DOHH2 (cell line): ENCODE measurements at regions not wholly inside any gene's neighbourhood (a gene's known extent, or its start where the extent isn't known, plus 50 kb on each side); places are given as distances from the start of the nearest gene placed in this dataset.

ENCODE experiments used
- H3F3A ChIP-seq: fragments of 200-600 bp; sonication (generic), shearing (Covaris generic); 2 replicates; pipeline ENCODE4 v1.6.0; 2016; ENCODE audit warnings: antibody characterized with exemption, mild to moderate bottlenecking; ENCODE audit not compliant: control insufficient read depth, insufficient read depth
- H3K27ac ChIP-seq: fragments of 200-600 bp; sonication (generic); 2 replicates; pipeline ENCODE4 v1.5.1; 2014; ENCODE audit warnings: low read depth, mild to moderate bottlenecking, low read length, moderate library complexity
- H3K27me3 ChIP-seq: fragments of 200-600 bp; sonication (generic); 2 replicates; pipeline ENCODE4 v1.6.1; 2014; ENCODE audit warnings: mild to moderate bottlenecking, low read length, mixed read lengths; ENCODE audit not compliant: control insufficient read depth
- H3K36me3 ChIP-seq: fragments of 200-600 bp; sonication (generic); 2 replicates; pipeline ENCODE4 v1.6.1; 2014; ENCODE audit warnings: mild to moderate bottlenecking, low read length, moderate library complexity, mixed read lengths; ENCODE audit not compliant: control insufficient read depth
- H3K4me1 ChIP-seq: fragments of 200-600 bp; sonication (generic); 2 replicates; pipeline ENCODE4 v1.6.1; 2014; ENCODE audit warnings: mild to moderate bottlenecking, low read length, mixed read lengths; ENCODE audit not compliant: control insufficient read depth
- H3K4me2 ChIP-seq: fragments of 200-600 bp; sonication (generic); 2 replicates; pipeline ENCODE4 v1.6.0; 2014; ENCODE audit warnings: mild to moderate bottlenecking, low read length, moderate library complexity
- H3K4me3 ChIP-seq: fragments of 200-600 bp; sonication (generic); 2 replicates; pipeline ENCODE4 v1.5.1; 2014; ENCODE audit warnings: mild to moderate bottlenecking, low read length, mixed read lengths
- H3K79me2 ChIP-seq: fragments of 200-600 bp; sonication (generic); 2 replicates; pipeline ENCODE4 v1.6.1; 2014; ENCODE audit warnings: mild to moderate bottlenecking, low read length, mixed read lengths; ENCODE audit not compliant: control insufficient read depth
- H3K9me2 ChIP-seq: fragments of 200-600 bp; sonication (generic); replicated peaks from 2 replicates; pipeline ENCODE4 v1.6.1; 2014; ENCODE audit warnings: mild to moderate bottlenecking, low read length, mixed read lengths; ENCODE audit not compliant: control insufficient read depth
- H3K9me3 ChIP-seq: fragments of 200-600 bp; sonication (generic); 2 replicates; pipeline ENCODE4 v1.6.1; 2014; ENCODE audit warnings: antibody characterized with exemption, low read length, mixed read lengths; ENCODE audit not compliant: control insufficient read depth, insufficient read depth
- H4K20me1 ChIP-seq: fragments of 200-600 bp; sonication (generic); 2 replicates; pipeline ENCODE4 v1.6.0; 2014; ENCODE audit warnings: low read depth, mild to moderate bottlenecking, antibody characterized with exemption, low read length, moderate library complexity; ENCODE audit not compliant: control insufficient read depth, insufficient read depth
- EZH2phosphoT487 ChIP-seq: fragments of 200-600 bp; sonication (generic); IDR thresholded peaks from 2 replicates; pipeline ENCODE4 v1.6.1; 2017; ENCODE audit warnings: borderline replicate concordance, mild to moderate bottlenecking, antibody characterized with exemption, low read length, moderate library complexity, mixed read lengths
- TF ChIP-seq, protein P1 (sequence below): fragments of 200-600 bp; sonication (generic); IDR thresholded peaks from one replicate; pipeline ENCODE4 v1.5.1; 2014; ENCODE audit warnings: antibody characterized with exemption, mild to moderate bottlenecking, low read depth, low read length; ENCODE audit not compliant: poor library complexity, severe bottlenecking

DNA sequence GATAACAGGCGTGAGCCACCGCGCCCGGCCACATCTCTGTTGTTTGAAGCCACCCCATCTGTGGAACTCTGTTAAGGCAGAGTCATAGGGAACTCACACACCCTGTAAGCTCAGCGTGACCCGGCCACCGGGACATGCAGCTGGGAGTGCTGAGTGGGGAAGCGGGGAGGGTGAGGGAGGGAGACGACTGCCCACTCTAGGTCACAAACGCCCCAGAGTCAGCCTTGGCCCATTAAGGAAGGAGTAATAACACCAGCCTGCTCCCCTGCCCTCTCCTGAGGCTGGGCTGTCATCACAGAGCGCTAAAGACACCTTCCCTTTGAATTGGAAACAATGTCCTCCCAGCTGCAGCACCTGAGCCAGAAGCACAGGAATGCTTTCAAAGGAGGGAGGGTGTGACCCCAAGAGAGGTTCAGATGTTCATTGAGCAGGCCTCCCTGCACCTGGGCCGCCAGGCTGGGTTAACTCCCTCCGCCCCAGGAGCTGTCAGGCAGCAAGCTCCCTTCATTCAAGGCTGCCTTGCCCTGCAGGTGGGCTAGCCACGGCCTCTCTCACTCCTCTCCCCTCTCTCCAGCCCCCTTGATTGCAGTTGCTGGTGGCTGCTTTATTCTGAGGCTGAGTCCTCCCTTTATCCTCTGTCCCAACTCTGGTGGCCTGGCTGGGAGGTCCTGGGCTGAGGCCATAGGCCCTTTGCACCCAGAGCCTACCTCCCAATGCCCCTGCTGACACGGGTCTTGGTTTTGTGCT is 77.2 kb upstream of the HPCAL1 start:
- no peak overlapping the region for H3K27ac ChIP-seq
- no peaks in the 10 kb centered on the region for H4K20me1 ChIP-seq
- H3K9me2 ChIP-seq = no peaks in the 10 kb centered on the region
- no peaks in the 10 kb centered on the region for H3K79me2 ChIP-seq
- TF ChIP-seq, protein P1, sequence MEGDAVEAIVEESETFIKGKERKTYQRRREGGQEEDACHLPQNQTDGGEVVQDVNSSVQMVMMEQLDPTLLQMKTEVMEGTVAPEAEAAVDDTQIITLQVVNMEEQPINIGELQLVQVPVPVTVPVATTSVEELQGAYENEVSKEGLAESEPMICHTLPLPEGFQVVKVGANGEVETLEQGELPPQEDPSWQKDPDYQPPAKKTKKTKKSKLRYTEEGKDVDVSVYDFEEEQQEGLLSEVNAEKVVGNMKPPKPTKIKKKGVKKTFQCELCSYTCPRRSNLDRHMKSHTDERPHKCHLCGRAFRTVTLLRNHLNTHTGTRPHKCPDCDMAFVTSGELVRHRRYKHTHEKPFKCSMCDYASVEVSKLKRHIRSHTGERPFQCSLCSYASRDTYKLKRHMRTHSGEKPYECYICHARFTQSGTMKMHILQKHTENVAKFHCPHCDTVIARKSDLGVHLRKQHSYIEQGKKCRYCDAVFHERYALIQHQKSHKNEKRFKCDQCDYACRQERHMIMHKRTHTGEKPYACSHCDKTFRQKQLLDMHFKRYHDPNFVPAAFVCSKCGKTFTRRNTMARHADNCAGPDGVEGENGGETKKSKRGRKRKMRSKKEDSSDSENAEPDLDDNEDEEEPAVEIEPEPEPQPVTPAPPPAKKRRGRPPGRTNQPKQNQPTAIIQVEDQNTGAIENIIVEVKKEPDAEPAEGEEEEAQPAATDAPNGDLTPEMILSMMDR = no peak
- no peak for TF ChIP-seq EZH2phosphoT487
- H3K27me3 ChIP-seq = peaks cover 3% of the 10 kb centered on the region; the same call in 1 of the 2 replicates
- H3K9me3 ChIP-seq = no peaks in the 10 kb centered on the region
- H3K4me1 ChIP-seq = peaks cover 4% of the 10 kb centered on the region; the same call in 1 of the 2 replicates
- H3K36me3 ChIP-seq = no peaks in the 10 kb centered on the region
- no peak overlapping the region for H3K4me3 ChIP-seq
- no peaks in the 10 kb centered on the region for H3F3A ChIP-seq
- no peak overlapping the region for H3K4me2 ChIP-seq

DNA sequence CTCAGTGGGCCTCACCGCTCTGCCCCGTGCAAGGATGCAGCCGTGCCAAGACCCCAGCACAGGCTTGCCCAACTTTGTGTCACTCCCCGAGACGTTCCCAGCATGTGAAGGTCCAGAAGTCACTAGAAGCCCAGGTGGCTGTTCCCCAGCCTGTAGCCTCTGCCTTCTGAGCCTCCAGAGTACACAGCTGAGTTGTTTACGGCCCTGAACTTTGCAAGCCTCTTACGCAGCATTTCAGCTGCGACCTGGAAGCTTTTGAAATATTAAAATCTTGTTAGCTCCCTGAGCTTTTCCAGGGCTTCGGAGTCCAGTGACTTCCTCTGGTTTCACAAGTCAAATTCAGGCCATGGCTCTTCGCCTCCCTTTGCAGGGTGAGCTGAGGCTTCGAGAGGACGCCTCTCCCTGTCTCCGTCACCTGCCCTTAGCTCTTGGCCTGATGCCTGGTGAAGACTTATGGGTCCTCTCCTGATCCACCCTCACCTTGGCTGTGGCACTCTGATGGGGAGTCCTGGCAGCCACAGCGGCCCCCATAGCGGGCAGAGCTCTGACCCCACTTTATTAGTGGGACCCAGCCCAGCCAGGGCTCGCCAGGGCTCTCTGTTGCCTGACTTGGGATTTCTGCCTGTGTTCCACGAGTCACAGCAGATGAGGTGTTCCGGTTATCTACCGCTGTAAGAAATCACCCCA is 76.5 kb upstream of the HPCAL1 start:
- Histone ChIP-seq H3K27ac (no peak overlapping the region), H3K4me3 (no peak overlapping the region), H3K27me3 (peaks cover 3% of the 10 kb centered on the region; the same call in 1 of the 2 replicates), H3K4me2 (no peak overlapping the region), H3K79me2 (no peaks in the 10 kb centered on the region), H3K9me2 (no peaks in the 10 kb centered on the region), H4K20me1 (no peaks in the 10 kb centered on the region), H3F3A (no peaks in the 10 kb centered on the region), H3K4me1 (peaks cover 4% of the 10 kb centered on the region; the same call in 1 of the 2 replicates), H3K9me3 (no peaks in the 10 kb centered on the region), H3K36me3 (no peaks in the 10 kb centered on the region)
- TF ChIP-seq, protein P1 = no peak
- no peak for TF ChIP-seq EZH2phosphoT487

DNA sequence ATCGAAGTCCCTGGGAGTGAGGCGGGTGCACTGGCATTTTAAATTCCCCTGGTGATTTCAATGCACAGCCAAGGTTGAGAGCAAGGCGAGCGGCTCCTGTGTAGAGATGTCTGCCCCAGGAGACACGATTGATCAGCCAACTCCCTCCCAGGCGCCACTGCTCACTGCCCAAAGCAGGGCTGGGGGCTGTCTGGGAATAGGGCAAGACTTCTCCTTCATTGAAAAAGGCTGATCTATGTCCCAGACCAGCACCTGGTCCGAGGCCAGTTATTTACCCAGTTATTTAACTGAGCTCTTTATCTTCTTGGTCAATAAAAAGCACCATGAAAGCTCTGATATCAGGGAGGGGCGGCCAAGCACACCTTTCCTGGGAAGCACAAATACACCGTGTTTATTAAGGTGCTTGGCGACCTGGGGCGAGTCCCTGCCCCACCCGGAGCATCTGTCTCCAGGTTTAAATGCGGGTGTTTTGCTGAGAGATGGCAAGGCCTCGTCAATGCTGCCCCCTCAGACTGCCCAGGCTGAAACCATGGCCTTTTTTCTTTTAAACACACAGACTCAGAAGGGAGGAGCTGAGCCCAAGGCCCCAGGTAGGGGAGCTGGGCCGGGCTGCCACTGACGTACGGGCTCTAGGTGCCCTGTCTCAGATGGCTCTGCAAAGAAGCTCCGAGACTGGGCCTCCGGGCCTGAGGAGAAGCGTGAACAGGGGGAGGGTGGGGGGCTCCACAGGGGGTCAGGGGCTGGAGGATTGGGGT is 73.9 kb upstream of the HPCAL1 start:
- Histone ChIP-seq H3K36me3 (no peaks in the 10 kb centered on the region), H3K27ac (no peak overlapping the region), H3K9me2 (no peaks in the 10 kb centered on the region), H3K4me2 (no peak overlapping the region), H3K4me1 (peaks cover 4% of the 10 kb centered on the region; the same call in 1 of the 2 replicates), H3K79me2 (no peaks in the 10 kb centered on the region), H3K9me3 (no peaks in the 10 kb centered on the region), H4K20me1 (no peaks in the 10 kb centered on the region), H3K4me3 (no peak overlapping the region), H3K27me3 (peaks cover 3% of the 10 kb centered on the region; the same call in 1 of the 2 replicates), H3F3A (no peaks in the 10 kb centered on the region)
- TF ChIP-seq EZH2phosphoT487 = no peak
- TF ChIP-seq, protein P1 = no peak
